Activated naive CD8-positive, alpha-beta T cell treated with anti-CD3 and anti-CD28 coated beads, Interleukin-2, amount 10 ng/mL, durations not matched to agents 7 days and 5 days (primary cell): ENCODE measurements at regions not wholly inside any gene's neighbourhood (a gene's known extent, or its start where the extent isn't known, plus 50 kb on each side); places are given as distances from the start of the nearest gene placed in this dataset.

Experiments
- ATAC-seq: fragments of 150-1000 bp; cut with Tn5 transposase; one replicate; pipeline ENCODE4 v1.10.0; 2021; ENCODE audit warnings: low read depth, moderate library complexity
- POLR2A ChIA-PET: fragments of 350-600 bp; sonication (Branson Sonifier 250); formaldehyde crosslinking; loops from one replicate; lab custom pipeline; 2021; ENCODE audit warnings: antibody characterized with exemption; lab: Charles Lee
- DNase-seq: peaks from one replicate; pipeline ENCODE4 v3.0.0; 2021
- H3K27ac Mint-ChIP-seq: one replicate; pipeline ENCODE4 v1.8.0; 2022; ENCODE audit warnings: mild to moderate bottlenecking, mixed read lengths
- H3K27me3 Mint-ChIP-seq: one replicate; pipeline ENCODE4 v1.8.0; 2022; ENCODE audit warnings: mild to moderate bottlenecking, moderate library complexity, mixed read lengths
- H3K36me3 Mint-ChIP-seq: one replicate; pipeline ENCODE4 v1.8.0; 2021; ENCODE audit warnings: mild to moderate bottlenecking, mixed read lengths
- H3K4me1 Mint-ChIP-seq: one replicate; pipeline ENCODE4 v1.8.0; 2021; ENCODE audit warnings: mixed read lengths
- H3K4me3 Mint-ChIP-seq: one replicate; pipeline ENCODE4 v1.8.0; 2022; ENCODE audit warnings: mild to moderate bottlenecking, moderate library complexity, mixed read lengths
- H3K9me3 Mint-ChIP-seq: one replicate; pipeline ENCODE4 v1.8.0; 2021; ENCODE audit warnings: mixed read lengths

DNA sequence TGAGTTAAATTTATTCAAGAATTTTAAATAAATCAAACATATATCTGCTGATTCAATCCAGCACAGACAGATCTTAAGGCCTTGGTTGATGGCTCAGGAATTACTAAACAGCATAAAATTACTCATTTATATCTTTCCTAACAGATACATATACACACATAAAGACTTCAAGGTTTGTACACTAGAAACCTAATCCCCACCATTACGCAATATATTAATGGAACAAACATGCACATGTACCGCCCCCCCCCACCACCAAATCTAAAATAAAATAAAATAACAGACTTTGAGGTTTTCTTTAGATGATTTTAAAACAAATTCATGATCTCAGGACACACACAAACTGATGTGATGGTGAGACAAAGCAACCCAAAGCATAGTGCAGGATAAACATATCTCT is 333.9 kb upstream of the DDX53 start:
- H3K4me1 Mint-ChIP-seq = no peaks in the 10 kb centered on the region
- H3K27me3 Mint-ChIP-seq = no peaks in the 10 kb centered on the region
- DNase-seq = no peak
- H3K36me3 Mint-ChIP-seq = no peaks in the 10 kb centered on the region
- ATAC-seq = no peak
- H3K4me3 Mint-ChIP-seq = no peak overlapping the region
- POLR2A ChIA-PET = no interaction called here
- no peaks in the 10 kb centered on the region for H3K9me3 Mint-ChIP-seq
- no peak overlapping the region for H3K27ac Mint-ChIP-seq

DNA sequence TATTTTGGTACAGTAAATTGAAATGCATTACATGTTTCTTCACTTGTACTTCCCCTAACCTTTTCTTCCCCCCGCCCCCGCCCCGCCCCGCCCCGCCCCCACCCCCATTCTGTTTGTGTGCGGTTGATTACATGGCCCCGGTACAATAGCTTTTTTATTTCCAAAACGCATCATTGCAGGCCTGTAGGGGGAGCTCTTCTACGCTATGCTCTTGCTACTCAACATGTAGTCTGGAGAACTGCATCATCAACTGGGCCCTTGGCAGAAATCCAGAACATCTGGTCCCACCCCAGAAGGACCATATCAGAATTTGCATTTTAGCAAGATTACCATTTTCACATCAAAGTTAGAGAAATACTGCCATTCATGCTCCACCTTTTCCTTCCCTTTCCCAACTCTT is 333.3 kb upstream of the DDX53 start:
- DNase-seq = no peak
- H3K27me3 Mint-ChIP-seq = no peaks in the 10 kb centered on the region
- no peak overlapping the region for H3K4me3 Mint-ChIP-seq
- H3K9me3 Mint-ChIP-seq = no peaks in the 10 kb centered on the region
- POLR2A ChIA-PET = no interaction called here
- no peaks in the 10 kb centered on the region for H3K4me1 Mint-ChIP-seq
- no peaks in the 10 kb centered on the region for H3K36me3 Mint-ChIP-seq
- ATAC-seq = no peak
- H3K27ac Mint-ChIP-seq = no peak overlapping the region

DNA sequence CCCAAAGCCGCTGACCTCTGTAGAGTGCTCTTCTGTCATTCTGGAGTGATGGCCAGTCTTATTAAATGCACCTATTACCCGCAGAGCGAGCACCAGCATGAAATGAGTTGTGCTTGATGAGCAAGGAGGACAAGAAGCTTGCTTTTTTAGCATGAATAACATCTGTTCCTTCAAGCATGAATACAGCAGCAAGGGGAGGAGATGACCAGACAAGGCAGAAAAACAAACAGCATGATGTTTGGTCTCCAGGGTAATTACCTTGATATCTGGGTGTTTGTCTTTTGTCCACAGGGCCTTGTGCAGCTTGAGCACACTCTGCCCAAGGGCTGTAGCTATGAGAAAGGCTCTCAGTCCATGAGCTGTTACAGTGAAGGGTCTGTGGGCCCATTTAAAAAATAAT is 324.8 kb upstream of the DDX53 start:
- DNase-seq (no peak), ATAC-seq (no peak)
- H3K4me1 Mint-ChIP-seq = no peaks in the 10 kb centered on the region
- POLR2A ChIA-PET = no interaction called here
- no peaks in the 10 kb centered on the region for H3K9me3 Mint-ChIP-seq
- H3K4me3 Mint-ChIP-seq = no peak overlapping the region
- no peaks in the 10 kb centered on the region for H3K36me3 Mint-ChIP-seq
- H3K27ac Mint-ChIP-seq = no peak overlapping the region
- no peaks in the 10 kb centered on the region for H3K27me3 Mint-ChIP-seq

DNA sequence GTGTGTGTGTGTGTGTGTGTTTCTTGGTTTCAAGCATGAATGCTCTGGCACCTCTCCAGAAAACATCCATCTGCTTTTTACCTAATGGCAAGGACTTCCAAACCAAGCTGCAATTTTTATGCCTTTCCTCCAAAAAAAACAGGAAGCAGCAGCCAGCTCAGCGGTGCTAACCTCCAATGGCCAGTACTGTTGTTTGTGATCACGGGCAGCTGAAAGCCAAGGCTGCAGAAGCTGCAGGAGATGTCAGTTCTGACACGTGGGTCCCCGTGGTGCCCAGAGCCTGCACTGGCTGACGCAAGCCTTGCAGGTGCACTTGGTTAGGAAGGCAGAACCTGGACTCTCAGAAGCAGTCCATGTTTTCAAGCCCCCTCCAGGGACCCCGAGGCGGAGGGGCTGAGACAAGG is 313.6 kb upstream of the DDX53 start:
- no peak for ATAC-seq
- H3K9me3 Mint-ChIP-seq = no peaks in the 10 kb centered on the region
- no peaks in the 10 kb centered on the region for H3K36me3 Mint-ChIP-seq
- H3K27me3 Mint-ChIP-seq = no peaks in the 10 kb centered on the region
- POLR2A ChIA-PET = no interaction called here
- no peak overlapping the region for H3K27ac Mint-ChIP-seq
- DNase-seq = no peak
- no peak overlapping the region for H3K4me3 Mint-ChIP-seq
- no peaks in the 10 kb centered on the region for H3K4me1 Mint-ChIP-seq

DNA sequence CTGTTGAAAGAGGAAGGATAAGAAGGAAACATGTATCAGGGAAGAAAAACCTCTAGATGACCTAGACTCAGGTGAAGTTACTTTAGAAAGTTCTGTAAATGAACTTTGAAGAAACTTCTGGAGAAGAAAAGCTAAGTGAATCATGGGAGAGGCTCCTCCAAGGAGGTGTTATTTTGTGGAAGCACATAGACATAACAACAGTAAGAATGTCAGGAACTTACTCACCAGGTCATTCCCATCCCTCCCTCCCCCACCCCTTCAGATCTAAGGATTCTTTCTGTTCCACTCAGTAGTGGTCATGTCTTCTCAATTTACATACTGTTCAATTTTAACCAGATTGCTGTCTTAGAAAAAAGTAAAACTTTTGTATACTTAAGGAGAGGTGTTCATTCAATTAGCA is 310.5 kb upstream of the DDX53 start:
- Mint-ChIP-seq H3K9me3 (no peaks in the 10 kb centered on the region), H3K4me1 (no peaks in the 10 kb centered on the region), H3K4me3 (no peak overlapping the region), H3K27me3 (no peaks in the 10 kb centered on the region), H3K36me3 (no peaks in the 10 kb centered on the region), H3K27ac (no peak overlapping the region)
- ATAC-seq (no peak), DNase-seq (no peak)
- POLR2A ChIA-PET = no interaction called here

DNA sequence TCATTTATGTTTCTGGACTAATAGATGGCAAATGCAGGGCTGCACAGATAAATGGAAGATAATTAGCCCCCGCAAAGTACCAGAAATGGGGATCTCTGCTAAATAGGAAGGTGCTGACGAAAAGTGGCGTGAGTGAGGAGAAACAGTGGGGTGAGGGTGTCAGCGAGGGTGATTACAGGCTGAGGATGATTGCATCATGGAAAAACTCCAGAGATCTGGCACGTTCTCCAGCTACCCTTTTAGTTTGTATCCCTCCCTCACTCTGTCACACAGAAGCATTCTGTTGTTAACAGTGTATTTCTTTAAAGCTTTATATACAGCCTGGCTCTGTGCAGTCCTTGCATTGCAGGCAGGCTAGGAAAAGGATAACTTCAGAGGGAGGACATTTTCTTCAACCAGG is 309.6 kb upstream of the DDX53 start:
- POLR2A ChIA-PET = no interaction called here
- H3K27ac Mint-ChIP-seq = no peak overlapping the region
- no peak for ATAC-seq

DNA sequence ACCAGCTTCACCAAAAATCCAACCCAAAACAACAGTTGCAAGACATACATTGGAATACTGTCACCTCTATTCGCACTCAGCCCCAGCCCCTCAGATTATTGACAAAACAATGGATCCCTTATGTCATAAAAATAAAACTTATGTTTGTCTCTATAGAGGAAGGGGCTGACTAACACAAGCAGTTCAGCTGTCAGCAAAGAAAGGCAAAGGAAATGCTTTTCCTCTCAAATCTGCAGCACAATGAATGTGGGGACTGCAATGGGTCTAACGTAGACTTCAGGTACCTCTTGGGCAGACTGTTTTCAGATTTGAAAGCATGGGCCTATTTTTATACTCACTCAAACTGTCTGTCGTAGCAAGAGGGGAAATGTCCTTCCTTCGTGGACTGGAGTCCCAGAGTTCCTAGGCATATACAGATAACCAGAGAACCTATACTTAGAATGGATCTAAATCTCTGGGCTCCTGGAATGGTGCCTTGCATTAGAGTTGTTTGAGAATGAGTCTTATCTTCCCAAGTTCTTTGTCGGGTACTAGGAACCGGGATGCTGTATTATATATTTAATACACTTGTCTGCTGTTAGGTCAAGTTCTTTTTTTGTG is 307.7 kb upstream of the DDX53 start:
- ATAC-seq = no peak
- no peak for DNase-seq
- H3K4me3 Mint-ChIP-seq = no peak overlapping the region
- no peaks in the 10 kb centered on the region for H3K4me1 Mint-ChIP-seq
- POLR2A ChIA-PET = no interaction called here
- H3K9me3 Mint-ChIP-seq = no peaks in the 10 kb centered on the region
- H3K27ac Mint-ChIP-seq = no peak overlapping the region
- H3K36me3 Mint-ChIP-seq = no peaks in the 10 kb centered on the region
- no peaks in the 10 kb centered on the region for H3K27me3 Mint-ChIP-seq

More for the DNA sequence above, 309.6 kb upstream of the DDX53 start:
- no peak for DNase-seq
- Mint-ChIP-seq H3K9me3 (no peaks in the 10 kb centered on the region), H3K36me3 (no peaks in the 10 kb centered on the region), H3K4me1 (no peaks in the 10 kb centered on the region), H3K27me3 (no peaks in the 10 kb centered on the region), H3K4me3 (no peak overlapping the region)

GRCh38 chrX:22698151-22698550 is 301.6 kb upstream of the DDX53 start:
- ATAC-seq = no peak
- no peaks in the 10 kb centered on the region for H3K36me3 Mint-ChIP-seq
- no peaks in the 10 kb centered on the region for H3K9me3 Mint-ChIP-seq
- no peaks in the 10 kb centered on the region for H3K4me1 Mint-ChIP-seq
- POLR2A ChIA-PET = no interaction called here
- no peak overlapping the region for H3K27ac Mint-ChIP-seq
- H3K4me3 Mint-ChIP-seq = no peak overlapping the region
- no peak for DNase-seq
- no peaks in the 10 kb centered on the region for H3K27me3 Mint-ChIP-seq

DNA sequence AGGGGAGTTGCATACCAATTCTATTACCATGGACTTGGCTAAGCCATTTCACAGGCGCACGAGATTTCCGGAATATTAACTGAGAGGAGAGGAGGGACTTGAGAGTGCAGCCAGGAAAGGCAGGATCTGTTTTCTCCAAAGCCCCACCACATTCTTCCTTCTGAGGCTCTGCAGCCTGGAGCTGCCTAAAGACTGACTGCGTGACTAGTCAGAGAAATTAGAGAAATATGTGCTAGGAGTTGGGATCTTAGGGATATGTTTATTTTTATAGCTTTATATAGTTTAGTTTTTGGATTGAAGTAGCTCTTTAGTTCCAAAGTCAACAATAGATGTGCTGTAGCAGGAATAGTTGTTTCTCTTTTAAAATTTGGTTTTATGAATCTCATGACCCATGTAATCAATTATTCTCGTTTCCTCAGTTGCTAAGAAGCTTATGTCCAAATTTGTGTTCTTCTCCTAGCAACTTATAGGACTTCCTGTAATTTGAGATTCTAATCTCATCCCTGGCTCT is 300.1 kb upstream of the DDX53 start:
- Mint-ChIP-seq H3K27me3 (no peaks in the 10 kb centered on the region), H3K36me3 (no peaks in the 10 kb centered on the region), H3K9me3 (no peaks in the 10 kb centered on the region), H3K4me1 (no peaks in the 10 kb centered on the region), H3K27ac (no peak overlapping the region), H3K4me3 (no peak overlapping the region)
- DNase-seq = no peak
- POLR2A ChIA-PET = no interaction called here
- ATAC-seq = no peak

- H3K36me3 Mint-ChIP-seq = no peaks in the 10 kb centered on the region
- ATAC-seq = no peak
Observed at GRCh38 chrX:22712942-22713341, 286.8 kb upstream of the DDX53 start.

DNA sequence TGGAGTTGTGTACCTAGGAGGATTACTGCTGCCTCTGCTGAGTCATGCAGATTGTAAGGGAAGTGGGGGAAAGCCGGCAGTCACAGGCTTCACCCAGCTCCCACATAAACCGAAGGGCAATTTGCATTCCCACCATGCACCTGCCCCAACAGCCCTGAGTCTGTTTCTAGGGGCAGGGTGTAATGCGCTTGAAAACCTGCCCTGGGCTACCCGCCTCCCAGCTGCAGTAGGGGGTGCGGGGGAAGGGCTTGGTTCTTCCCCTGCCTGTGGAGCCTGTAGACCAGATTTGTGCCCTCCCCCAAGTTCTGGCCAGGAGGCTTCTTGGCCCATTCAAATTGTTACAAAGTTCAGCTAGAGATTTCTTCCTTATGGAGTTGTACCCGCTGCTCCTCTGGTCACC is 269.2 kb upstream of the DDX53 start:
- POLR2A ChIA-PET = no interaction called here
- H3K9me3 Mint-ChIP-seq = no peaks in the 10 kb centered on the region
- no peak overlapping the region for H3K4me3 Mint-ChIP-seq
- no peak for ATAC-seq
- DNase-seq = no peak
- no peak overlapping the region for H3K27ac Mint-ChIP-seq
- no peaks in the 10 kb centered on the region for H3K4me1 Mint-ChIP-seq
- H3K27me3 Mint-ChIP-seq = no peaks in the 10 kb centered on the region
- no peaks in the 10 kb centered on the region for H3K36me3 Mint-ChIP-seq

More at GRCh38 chrX:22712942-22713341, 286.8 kb upstream of the DDX53 start:
- POLR2A ChIA-PET = no interaction called here
- Mint-ChIP-seq H3K4me3 (no peak overlapping the region), H3K27ac (no peak overlapping the region), H3K4me1 (no peaks in the 10 kb centered on the region), H3K27me3 (no peaks in the 10 kb centered on the region), H3K9me3 (no peaks in the 10 kb centered on the region)
- DNase-seq = no peak

- Mint-ChIP-seq H3K27ac (no peak overlapping the region), H3K4me3 (no peak overlapping the region), H3K36me3 (no peaks in the 10 kb centered on the region), H3K9me3 (no peaks in the 10 kb centered on the region), H3K27me3 (no peaks in the 10 kb centered on the region), H3K4me1 (no peaks in the 10 kb centered on the region)
- POLR2A ChIA-PET = no interaction called here
- DNase-seq (no peak), ATAC-seq (no peak)
Observed at GRCh38 chrX:22737541-22737940, 262.2 kb upstream of the DDX53 start.

- Mint-ChIP-seq H3K27ac (no peak overlapping the region), H3K4me3 (no peak overlapping the region), H3K4me1 (no peaks in the 10 kb centered on the region), H3K9me3 (no peaks in the 10 kb centered on the region), H3K36me3 (no peaks in the 10 kb centered on the region), H3K27me3 (no peaks in the 10 kb centered on the region)
- ATAC-seq = no peak
- POLR2A ChIA-PET = no interaction called here
- DNase-seq = no peak
Observed at GRCh38 chrX:22739276-22739675, 260.5 kb upstream of the DDX53 start.

GRCh38 chrX:22740836-22741235 is 258.9 kb upstream of the DDX53 start:
- H3K4me1 Mint-ChIP-seq = no peaks in the 10 kb centered on the region
- no peaks in the 10 kb centered on the region for H3K36me3 Mint-ChIP-seq
- ATAC-seq (no peak), DNase-seq (no peak)
- H3K4me3 Mint-ChIP-seq = no peak overlapping the region
- no peaks in the 10 kb centered on the region for H3K27me3 Mint-ChIP-seq
- POLR2A ChIA-PET = no interaction called here
- H3K27ac Mint-ChIP-seq = no peak overlapping the region
- H3K9me3 Mint-ChIP-seq = no peaks in the 10 kb centered on the region

DNA sequence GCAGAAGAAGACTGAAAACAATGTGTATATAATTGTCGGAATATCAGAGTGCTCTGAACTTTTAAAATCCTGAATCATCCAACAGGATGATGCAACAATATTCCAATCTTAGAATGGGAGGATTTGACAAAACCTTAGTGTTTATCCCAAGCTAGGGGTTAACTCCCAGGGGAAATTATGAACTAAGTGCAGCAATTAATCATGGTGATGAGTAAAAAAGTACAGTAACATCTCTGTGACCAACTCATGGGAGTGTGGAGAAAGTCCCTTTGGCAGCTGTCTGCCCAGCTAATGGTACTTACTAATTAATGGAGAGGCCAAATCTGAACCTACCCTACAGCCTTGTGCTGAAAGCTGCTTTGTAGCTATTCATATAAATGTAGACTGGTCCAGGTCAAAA is 257.6 kb upstream of the DDX53 start:
- Mint-ChIP-seq H3K4me1 (no peaks in the 10 kb centered on the region), H3K27me3 (no peaks in the 10 kb centered on the region), H3K4me3 (no peak overlapping the region), H3K36me3 (no peaks in the 10 kb centered on the region), H3K27ac (no peak overlapping the region), H3K9me3 (no peaks in the 10 kb centered on the region)
- POLR2A ChIA-PET = no interaction called here
- DNase-seq (no peak), ATAC-seq (no peak)
